Astrocyte of the spinal cord (primary cell): ENCODE measurements at regions not wholly inside any gene's neighbourhood (a gene's known extent, or its start where the extent isn't known, plus 50 kb on each side); places are given as distances from the start of the nearest gene placed in this dataset.

Experiments
- DNase-seq: peaks from one replicate; pipeline ENCODE4 v3.0.0; 2011; ENCODE audit warnings: low read depth, low spot score
- H3K4me3 ChIP-seq: 2 replicates; pipeline ENCODE4 v1.5.1; 2011; ENCODE audit warnings: low read depth, mild to moderate bottlenecking, low read length, moderate library complexity
- in situ Hi-C: cut with HindIII; loops from 2 replicates; pipeline ENCODE4 v1.10.0; 2017; ENCODE audit warnings: low sequenced_read_pairs
- TF ChIP-seq, protein P1 (sequence below): IDR thresholded peaks from 2 replicates; pipeline ENCODE4 v1.5.1; 2012; ENCODE audit warnings: low read depth, mild to moderate bottlenecking, low read length, inconsistent platforms

DNA sequence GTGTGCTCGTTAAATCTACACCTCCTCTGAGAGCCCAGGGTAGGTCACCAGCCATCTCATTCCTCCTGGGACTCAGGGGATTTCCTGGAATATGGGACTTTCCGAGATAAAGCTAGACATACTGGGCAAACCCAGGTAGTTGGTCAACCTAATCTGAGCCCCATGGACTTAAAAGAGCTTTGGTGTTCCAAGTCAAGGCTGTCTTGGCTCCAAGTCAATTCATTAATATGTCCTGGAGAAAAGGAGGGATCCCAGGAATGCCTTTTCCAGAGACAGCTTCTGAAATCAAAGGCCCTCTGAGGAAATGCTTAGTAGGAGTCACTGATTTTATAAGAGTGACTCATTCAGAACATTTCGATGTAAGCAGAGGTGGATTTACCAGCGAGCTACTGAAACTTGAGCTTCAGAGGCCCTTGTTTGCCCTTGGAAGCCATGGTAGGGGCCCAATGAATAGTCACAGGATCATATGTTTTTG is 137.3 kb upstream of the UBE2E1 start:
- no peak overlapping the region for H3K4me3 ChIP-seq
- in situ Hi-C loops: no loop called here
- peak; percentile 89 for DNase-seq
- TF ChIP-seq, protein P1, sequence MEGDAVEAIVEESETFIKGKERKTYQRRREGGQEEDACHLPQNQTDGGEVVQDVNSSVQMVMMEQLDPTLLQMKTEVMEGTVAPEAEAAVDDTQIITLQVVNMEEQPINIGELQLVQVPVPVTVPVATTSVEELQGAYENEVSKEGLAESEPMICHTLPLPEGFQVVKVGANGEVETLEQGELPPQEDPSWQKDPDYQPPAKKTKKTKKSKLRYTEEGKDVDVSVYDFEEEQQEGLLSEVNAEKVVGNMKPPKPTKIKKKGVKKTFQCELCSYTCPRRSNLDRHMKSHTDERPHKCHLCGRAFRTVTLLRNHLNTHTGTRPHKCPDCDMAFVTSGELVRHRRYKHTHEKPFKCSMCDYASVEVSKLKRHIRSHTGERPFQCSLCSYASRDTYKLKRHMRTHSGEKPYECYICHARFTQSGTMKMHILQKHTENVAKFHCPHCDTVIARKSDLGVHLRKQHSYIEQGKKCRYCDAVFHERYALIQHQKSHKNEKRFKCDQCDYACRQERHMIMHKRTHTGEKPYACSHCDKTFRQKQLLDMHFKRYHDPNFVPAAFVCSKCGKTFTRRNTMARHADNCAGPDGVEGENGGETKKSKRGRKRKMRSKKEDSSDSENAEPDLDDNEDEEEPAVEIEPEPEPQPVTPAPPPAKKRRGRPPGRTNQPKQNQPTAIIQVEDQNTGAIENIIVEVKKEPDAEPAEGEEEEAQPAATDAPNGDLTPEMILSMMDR: no peak

DNA sequence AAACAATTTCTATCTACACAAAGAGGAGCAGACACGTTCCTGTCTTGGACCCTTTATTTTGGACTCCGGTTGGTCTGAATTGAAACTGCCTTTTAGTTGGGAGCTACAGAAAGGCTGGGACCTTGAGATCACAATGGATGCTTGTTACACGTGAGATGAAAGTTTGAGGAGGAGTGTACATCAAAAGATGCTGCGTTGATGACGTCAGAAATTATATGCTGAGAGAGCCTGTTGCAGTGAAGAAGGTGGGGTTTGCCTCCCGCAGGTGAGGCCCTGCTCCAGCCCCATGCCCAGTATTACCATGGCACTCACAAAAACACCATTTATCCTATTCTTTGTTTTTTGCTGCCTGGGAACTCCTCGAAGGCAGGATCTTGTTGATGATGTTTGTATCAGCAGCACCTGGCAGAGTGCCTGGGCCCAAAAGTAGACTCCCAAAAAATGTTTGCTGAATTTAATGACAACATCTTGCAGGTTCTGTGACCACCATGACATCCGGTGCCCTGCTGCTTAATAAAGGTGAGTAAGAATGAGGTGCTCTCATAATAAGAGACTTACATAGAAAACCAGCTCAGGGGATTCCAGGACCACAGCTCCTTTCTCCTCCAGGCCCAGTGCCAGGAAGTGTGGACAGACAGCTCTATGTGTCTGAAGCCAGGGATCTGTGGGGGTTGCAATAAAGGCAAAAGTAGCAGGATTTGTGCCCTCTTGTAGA is 136.1 kb upstream of the UBE2E1 start:
- TF ChIP-seq, protein P1: no peak
- no peak for DNase-seq
- in situ Hi-C loops: no loop called here
- no peak overlapping the region for H3K4me3 ChIP-seq

DNA sequence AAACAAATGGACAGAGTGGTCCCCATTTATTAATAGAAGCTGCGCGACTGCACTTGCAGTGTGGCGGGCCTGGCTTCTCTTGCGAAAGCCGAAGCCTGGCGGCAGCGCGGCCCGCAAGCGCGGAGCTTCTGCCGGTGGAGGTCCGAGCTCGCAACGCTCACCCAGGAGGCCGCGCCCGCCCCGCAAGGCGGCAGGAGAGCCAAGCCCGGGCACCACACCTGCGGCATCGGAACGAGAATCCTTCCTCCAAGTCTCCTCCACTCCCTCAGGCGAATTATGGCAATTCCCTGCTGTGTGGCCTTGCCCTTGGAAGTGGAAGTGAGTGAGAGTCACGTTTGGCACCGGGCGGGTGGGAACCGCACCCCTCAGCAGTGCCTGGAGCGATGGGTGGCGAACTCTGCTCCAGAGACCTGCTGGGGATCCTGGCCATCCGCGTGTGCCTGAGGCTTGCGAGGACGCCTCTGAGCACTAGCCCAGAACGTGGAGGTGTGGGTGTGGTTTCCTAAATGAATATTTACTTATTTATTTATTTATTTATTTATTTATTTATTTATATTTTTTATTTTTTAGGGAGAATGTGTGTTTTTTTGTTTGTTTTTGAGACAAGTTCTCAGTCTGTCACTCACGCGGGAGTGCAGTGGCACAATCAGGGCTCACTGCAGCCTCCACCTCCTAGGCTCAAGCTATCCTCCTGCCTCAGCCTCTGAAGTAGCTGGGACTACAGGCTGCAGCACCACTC is 133.7 kb upstream of the UBE2E1 start:
- in situ Hi-C loops: no loop called here
- no peak for DNase-seq
- no peak overlapping the region for H3K4me3 ChIP-seq
- TF ChIP-seq, protein P1: no peak

DNA sequence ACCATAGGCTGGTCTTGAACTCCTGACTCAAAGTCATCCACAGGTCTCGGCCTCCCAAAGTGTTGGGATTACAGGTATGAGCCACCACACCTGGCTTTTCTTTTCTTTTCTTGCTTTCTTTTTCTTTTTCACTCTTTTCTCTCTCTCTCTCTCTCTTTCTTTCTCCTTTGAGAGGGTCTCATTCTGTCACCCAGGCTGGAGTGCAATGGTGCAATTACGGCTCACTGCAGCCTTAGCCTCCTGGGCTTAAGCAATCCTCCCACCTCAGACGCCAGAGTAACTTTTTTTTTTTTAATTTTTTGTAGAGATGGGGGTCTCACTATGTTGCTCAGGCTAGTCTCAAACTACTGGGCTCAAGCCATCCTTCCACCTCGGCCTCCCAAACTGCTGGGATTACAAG is 133.1 kb upstream of the UBE2E1 start:
- no peak overlapping the region for H3K4me3 ChIP-seq
- DNase-seq: no peak
- in situ Hi-C loops: no loop called here
- TF ChIP-seq, protein P1: no peak

DNA sequence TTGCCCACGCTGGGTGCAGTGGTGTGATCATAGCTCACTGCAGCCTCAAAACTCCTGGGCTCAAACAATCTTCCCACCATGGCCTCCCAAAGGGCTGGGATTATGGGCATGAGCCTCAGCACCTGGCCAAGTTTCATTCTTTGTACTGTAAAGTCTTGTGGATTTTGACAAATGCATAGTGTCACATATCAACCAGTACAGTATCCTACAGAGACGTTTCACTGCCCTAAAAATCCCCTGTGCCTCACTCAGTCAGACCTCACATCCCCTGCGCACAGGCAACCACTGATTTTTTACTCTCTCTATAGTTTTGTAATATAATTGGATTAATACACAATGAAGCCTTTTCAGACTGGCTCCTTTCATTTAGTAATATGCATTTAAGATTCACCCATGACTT is 130.7 kb upstream of the UBE2E1 start:
- H3K4me3 ChIP-seq: no peak overlapping the region
- in situ Hi-C loops: no loop called here
- no peak for DNase-seq
- TF ChIP-seq, protein P1: no peak

DNA sequence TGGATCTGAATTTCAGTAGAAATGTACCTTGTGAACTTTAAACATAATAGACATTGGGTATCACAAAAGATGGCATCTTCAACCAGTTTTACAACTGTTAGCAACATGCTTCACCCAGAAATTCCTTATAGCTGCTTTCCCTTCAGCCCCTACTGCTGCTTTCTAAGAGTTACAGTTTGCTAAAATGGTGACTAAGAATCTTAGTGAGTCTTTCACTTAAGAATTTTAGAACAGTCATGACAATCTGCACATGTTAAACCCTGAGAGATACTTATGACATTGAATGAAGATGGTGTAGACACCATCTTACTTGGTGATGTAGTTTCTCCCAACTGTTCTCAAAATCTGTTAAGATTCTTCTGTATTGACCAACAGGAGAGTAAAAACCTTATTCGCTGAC is 129.7 kb upstream of the UBE2E1 start:
- DNase-seq: no peak
- H3K4me3 ChIP-seq: no peak overlapping the region
- in situ Hi-C loops: no loop called here
- TF ChIP-seq, protein P1: no peak
